ENCODE measurements at regions not wholly inside any gene's neighbourhood (a gene's known extent, or its start where the extent isn't known, plus 50 kb on each side); places are given as distances from the start of the nearest gene placed in this dataset.

DNA sequence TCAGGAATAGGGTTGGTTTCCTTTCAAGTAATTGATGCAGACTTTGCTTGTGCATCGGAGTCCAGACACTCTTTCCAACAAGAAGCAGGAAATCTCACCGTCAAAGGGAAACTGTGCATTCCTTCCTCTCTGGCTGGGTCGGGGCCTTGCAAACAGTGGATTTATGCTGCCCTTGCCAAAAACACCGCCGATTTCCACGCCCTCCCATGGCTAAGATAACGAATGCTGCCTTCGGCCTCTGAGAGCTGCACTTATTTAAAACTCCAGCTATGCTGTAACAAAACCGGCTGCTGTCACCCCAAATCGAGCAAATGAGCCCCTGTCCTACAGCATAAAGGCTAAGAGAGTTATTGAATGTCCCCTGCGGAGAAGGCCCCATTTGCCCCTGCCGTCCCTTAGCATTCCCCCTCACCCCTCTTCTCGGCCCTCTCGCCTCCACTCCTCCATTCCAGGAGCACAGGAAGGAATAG, 275.5 kb upstream of the IRX5 start:
- TF ChIP-seq, protein P1, sequence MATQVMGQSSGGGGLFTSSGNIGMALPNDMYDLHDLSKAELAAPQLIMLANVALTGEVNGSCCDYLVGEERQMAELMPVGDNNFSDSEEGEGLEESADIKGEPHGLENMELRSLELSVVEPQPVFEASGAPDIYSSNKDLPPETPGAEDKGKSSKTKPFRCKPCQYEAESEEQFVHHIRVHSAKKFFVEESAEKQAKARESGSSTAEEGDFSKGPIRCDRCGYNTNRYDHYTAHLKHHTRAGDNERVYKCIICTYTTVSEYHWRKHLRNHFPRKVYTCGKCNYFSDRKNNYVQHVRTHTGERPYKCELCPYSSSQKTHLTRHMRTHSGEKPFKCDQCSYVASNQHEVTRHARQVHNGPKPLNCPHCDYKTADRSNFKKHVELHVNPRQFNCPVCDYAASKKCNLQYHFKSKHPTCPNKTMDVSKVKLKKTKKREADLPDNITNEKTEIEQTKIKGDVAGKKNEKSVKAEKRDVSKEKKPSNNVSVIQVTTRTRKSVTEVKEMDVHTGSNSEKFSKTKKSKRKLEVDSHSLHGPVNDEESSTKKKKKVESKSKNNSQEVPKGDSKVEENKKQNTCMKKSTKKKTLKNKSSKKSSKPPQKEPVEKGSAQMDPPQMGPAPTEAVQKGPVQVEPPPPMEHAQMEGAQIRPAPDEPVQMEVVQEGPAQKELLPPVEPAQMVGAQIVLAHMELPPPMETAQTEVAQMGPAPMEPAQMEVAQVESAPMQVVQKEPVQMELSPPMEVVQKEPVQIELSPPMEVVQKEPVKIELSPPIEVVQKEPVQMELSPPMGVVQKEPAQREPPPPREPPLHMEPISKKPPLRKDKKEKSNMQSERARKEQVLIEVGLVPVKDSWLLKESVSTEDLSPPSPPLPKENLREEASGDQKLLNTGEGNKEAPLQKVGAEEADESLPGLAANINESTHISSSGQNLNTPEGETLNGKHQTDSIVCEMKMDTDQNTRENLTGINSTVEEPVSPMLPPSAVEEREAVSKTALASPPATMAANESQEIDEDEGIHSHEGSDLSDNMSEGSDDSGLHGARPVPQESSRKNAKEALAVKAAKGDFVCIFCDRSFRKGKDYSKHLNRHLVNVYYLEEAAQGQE (IDR thresholded peaks at IDR 0.05; ENCODE audit: low read depth), result no peak
- no peak for TF ChIP-seq NFIC (IDR thresholded peaks at IDR 0.05)
- no peak for TF ChIP-seq EGR1 (IDR thresholded peaks at IDR 0.05)
- TF ChIP-seq RAD21 (IDR thresholded peaks at IDR 0.05; ENCODE audit: low read depth), result no peak
- TF ChIP-seq ZBTB7A (IDR thresholded peaks at IDR 0.05; ENCODE audit: low read depth), result no peak
- TF ChIP-seq CEBPB (IDR thresholded peaks at IDR 0.05), result no peak
- no peak for TF ChIP-seq FOXM1 (IDR thresholded peaks at IDR 0.05; ENCODE audit: borderline replicate concordance, low read depth)
- TF ChIP-seq, protein P2, sequence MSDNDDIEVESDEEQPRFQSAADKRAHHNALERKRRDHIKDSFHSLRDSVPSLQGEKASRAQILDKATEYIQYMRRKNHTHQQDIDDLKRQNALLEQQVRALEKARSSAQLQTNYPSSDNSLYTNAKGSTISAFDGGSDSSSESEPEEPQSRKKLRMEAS (IDR thresholded peaks at IDR 0.05), result no peak
- TF ChIP-seq YY1 (IDR thresholded peaks at IDR 0.05; ENCODE audit: low read depth), result no peak
